RWPE1 (cell line): ENCODE measurements at regions not wholly inside any gene's neighbourhood (a gene's known extent, or its start where the extent isn't known, plus 50 kb on each side); places are given as distances from the start of the nearest gene placed in this dataset.

Source experiments
- CTCF ChIA-PET: fragments of 350-600 bp; sonication (Branson Sonifier 250); formaldehyde crosslinking; extraction: SDS; loops from one replicate; lab custom pipeline; 2021; lab: Yijun Ruan, JAX
- POLR2A ChIA-PET: fragments of 400-600 bp; formaldehyde crosslinking; extraction: SDS; loops from one replicate; lab custom pipeline; 2020; ENCODE audit warnings: antibody characterized with exemption; ENCODE audit not compliant: low non-redundant PET; lab: Yijun Ruan, JAX
- DNase-seq: peaks from one replicate; pipeline ENCODE4 v3.0.0; 2012; ENCODE audit warnings: low spot score
- H3K27ac ChIP-seq: fragments of 450-650 bp; 2 replicates; pipeline ENCODE4 v1.5.1; 2017
- TF ChIP-seq, protein P1 (sequence below): fragments of 450-650 bp; conservative IDR thresholded peaks from 2 replicates; pipeline ENCODE4 v1.5.1; 2017; ENCODE audit warnings: low read depth, mild to moderate bottlenecking

- CTCF ChIA-PET, result interaction anchor here (0.6 kb wide), 1 partner anchor 31 kb away, joined by 4 read pairs; no protein-coding TSS in a partner anchor
- POLR2A ChIA-PET, result no interaction called here
- TF ChIP-seq, protein P1, sequence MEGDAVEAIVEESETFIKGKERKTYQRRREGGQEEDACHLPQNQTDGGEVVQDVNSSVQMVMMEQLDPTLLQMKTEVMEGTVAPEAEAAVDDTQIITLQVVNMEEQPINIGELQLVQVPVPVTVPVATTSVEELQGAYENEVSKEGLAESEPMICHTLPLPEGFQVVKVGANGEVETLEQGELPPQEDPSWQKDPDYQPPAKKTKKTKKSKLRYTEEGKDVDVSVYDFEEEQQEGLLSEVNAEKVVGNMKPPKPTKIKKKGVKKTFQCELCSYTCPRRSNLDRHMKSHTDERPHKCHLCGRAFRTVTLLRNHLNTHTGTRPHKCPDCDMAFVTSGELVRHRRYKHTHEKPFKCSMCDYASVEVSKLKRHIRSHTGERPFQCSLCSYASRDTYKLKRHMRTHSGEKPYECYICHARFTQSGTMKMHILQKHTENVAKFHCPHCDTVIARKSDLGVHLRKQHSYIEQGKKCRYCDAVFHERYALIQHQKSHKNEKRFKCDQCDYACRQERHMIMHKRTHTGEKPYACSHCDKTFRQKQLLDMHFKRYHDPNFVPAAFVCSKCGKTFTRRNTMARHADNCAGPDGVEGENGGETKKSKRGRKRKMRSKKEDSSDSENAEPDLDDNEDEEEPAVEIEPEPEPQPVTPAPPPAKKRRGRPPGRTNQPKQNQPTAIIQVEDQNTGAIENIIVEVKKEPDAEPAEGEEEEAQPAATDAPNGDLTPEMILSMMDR, result no peak
- H3K27ac ChIP-seq, result no peak overlapping the region
- no peak for DNase-seq
Measured at GRCh38 chrX:150197388-150197787, 165.7 kb upstream of the MAMLD1 start.

DNA sequence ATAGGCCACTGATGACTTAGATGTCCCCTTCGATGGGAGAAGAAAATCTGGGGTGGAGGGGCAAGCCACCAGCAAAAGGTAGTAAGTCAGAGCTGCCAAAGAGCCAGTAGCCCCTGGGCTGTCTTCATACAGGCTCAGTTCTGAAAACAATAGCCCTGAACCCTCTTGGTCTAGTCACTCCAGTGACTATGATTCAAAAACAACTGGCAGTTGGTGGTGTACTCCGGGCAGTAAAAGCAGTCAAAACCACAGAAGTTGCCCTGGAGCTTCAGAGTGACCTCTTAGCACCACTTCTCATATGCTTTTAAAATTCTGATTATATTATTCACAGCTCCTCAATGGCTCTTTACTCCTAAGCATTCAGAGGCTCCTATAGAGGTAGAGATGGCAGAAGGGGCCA, 164.3 kb upstream of the MAMLD1 start:
- ChIA-PET POLR2A (no interaction called here), CTCF (interaction anchor here (0.6 kb wide), 1 partner anchor 369 kb away, joined by 7 read pairs; no protein-coding TSS in a partner anchor)
- H3K27ac ChIP-seq, result no peak overlapping the region
- DNase-seq, result no peak
- TF ChIP-seq, protein P1, result no peak

DNA sequence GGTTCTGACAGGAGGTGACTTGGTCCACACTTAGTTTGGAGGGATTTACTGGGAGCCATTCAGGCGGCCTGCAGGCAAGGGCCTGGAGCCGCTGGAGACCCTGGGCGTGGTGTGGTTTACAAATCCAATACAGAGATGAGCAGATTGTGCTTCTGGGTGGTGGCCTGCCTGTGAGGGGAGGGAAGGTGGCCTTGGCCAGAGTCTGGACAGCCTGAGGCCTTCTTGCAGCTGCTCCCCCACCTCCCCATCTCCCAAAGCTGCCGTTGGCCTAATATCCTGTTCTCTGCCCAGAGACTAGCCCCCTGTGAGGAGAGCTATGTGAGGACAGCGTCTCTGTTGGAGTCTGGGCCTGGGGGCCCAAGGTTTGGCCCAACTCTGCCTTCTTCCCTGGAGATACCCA, 163.9 kb upstream of the MAMLD1 start:
- H3K27ac ChIP-seq, result no peak overlapping the region
- TF ChIP-seq, protein P1, result no peak

DNA sequence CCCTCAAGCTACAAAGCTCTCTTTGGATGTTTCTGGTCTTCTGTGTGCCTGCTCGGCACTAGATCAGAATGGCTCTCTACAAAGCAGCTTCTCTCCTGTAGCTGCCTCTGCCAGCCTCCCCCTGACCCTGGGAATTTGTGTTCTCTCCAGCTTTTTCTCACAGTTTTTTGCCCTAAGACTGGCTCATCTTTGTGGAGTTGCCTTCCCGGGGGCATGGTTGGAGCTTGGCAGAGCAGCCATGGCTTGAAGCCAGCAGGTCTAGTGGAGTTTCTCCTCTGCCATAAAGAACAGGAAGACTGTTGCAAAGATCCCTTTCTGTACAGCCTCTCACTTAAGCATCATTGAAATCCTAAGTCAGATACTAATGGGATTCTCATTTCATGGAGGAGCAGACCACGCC, 163.3 kb upstream of the MAMLD1 start:
- DNase-seq, result no peak
- peak overlapping the region; percentile 76 for H3K27ac ChIP-seq
- TF ChIP-seq, protein P1, result no peak
- ChIA-PET CTCF (no interaction called here), POLR2A (interaction anchor here (0.6 kb wide), 1 partner anchor 260 kb away, joined by 5 read pairs; no protein-coding TSS in a partner anchor)

More for the DNA sequence above, 163.9 kb upstream of the MAMLD1 start:
- ChIA-PET POLR2A (no interaction called here), CTCF (interaction anchor here (0.6 kb wide), 1 partner anchor 369 kb away, joined by 7 read pairs; no protein-coding TSS in a partner anchor)
- no peak for DNase-seq

DNA sequence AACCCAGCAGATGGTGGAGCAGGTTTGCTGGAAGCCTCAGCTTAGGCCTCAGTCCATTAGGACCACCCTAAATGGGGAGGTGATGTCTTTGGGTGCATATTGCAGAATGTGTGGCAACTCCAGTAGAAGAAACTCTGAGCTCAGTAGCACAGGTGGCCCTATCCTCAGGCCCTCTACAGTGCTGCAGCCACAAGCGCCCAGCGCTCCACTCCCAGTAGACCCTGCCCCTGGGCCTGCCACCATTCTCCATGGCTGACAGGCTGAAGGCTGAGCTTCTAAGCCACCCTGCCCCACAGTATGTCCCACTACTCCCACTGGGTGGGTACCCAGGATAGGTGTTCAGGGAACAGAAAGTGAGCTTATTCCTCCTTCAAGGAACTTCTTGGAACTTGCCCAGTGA, 162.8 kb upstream of the MAMLD1 start:
- TF ChIP-seq, protein P1, result no peak
- ChIA-PET POLR2A (interaction anchor here (0.6 kb wide), 1 partner anchor 261 kb away, joined by 5 read pairs; no protein-coding TSS in a partner anchor), CTCF (no interaction called here)
- H3K27ac ChIP-seq, result peak overlapping the region; percentile 76
- no peak for DNase-seq

DNA sequence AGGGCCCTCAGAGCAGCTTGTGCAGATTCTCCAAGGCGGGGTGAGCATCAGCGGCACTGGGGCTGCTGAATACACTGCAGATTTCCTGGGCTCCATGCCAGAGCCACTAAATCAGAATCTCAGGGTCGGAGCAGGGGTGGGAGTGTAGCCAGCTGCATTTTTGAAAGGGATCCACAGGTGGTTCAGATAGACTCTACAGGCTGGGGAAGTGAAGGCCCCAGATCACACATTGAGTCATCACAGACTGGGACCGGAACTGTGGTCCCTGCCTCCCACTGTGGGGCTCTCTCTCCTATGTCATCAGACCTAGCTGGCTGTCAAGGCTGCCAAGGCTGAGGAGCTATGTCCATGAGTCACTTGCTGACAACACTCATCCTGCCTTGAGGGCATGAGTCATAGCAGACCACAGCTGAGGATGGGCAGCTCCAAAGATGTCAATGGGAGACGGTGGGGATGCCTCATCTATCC, 162.3 kb upstream of the MAMLD1 start:
- DNase-seq, result peak; percentile 91
- TF ChIP-seq, protein P1, result no peak
- CTCF ChIA-PET, result no interaction called here
- POLR2A ChIA-PET, result no interaction called here
- peak overlapping the region; percentile 76 for H3K27ac ChIP-seq
